CD4-positive, alpha-beta T cell treated with Interleukin-17A for 4 hours (primary cell): ENCODE measurements at regions not wholly inside any gene's neighbourhood (a gene's known extent, or its start where the extent isn't known, plus 50 kb on each side); places are given as distances from the start of the nearest gene placed in this dataset.
A peak's percentile ranks its signal among the peaks of the same experiment; 100 is the strongest.
"Not testable (repeated sequence)": the region's sequence is repeated elsewhere in the genome, so short reads cannot be mapped to it uniquely, and the experiment has no call there.

Experiments
- DNase-seq: peaks from one replicate; pipeline ENCODE4 v3.0.0-alpha.2; 2020; ENCODE audit warnings: mixed read lengths

DNA sequence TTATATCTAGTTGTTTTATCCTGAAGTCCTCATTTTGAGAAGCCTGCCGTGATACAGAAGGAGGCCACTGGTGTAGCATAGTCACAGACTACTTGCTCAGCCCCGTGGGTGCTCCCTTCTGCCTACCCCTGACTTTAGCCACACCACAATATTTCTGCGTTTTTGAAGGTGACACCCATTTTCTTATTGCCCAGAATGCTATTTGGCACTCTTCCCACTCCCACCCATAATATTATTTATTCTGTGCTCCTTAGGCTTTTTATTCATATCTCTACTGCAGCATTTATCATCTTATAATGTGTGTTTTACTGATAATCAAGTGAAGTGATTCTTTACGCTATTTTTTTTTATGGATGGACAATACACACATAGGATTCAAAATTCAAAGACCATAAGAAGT lies 107.3 kb downstream of the OR2B2 start:
- no peak for DNase-seq

- DNase-seq = no peak
Measured at GRCh38 chr6:27800731-27801373, 111.3 kb downstream of the OR2B2 start.

- no peak for DNase-seq
Measured at GRCh38 chr6:27797960-27798359, 114.2 kb downstream of the OR2B2 start.

GRCh38 chr6:27796736-27797481 lies 115.3 kb downstream of the OR2B2 start:
- not testable (repeated sequence) for DNase-seq

- DNase-seq = peak; percentile 68
Measured at GRCh38 chr6:27795697-27796494, 116.3 kb downstream of the OR2B2 start.

DNA sequence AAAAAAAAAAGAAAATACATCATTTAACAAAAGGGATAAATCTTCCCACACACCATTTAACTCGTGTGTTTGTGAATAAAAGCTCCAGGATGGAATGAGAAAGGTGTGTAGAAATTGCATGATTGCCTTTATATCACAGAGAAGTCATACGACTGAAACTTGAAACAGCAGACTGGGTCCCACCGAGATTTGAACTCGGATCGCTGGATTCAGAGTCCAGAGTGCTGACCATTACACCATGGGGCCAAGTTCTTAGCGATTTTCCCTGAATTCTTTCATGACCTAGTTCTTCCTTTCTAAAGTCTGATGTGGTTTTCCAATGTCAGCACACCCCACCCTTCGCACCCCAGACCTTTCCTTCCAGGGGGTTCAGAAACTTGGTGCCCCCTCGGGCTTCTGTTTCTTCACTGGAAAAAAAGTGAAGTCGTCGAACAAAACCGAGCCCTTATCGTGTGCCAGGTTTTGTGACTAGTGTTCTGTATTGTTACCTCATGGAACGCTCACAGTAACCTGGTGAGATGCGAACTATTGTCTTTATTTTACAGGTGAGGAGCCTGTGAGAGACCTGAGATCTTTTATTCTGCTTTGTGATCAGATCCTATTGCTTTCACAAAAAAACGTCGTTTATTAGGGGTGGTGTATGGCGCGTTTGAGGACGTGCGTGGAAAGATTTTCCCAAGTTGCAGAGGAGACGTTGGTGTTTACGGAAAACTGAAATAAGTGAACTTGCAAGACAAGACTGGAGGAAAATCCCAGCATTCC lies 120.8 kb downstream of the OR2B2 start:
- DNase-seq = no peak

GRCh38 chr6:27788376-27788775 lies 123.8 kb downstream of the OR2B2 start:
- DNase-seq = not testable (repeated sequence)

DNA sequence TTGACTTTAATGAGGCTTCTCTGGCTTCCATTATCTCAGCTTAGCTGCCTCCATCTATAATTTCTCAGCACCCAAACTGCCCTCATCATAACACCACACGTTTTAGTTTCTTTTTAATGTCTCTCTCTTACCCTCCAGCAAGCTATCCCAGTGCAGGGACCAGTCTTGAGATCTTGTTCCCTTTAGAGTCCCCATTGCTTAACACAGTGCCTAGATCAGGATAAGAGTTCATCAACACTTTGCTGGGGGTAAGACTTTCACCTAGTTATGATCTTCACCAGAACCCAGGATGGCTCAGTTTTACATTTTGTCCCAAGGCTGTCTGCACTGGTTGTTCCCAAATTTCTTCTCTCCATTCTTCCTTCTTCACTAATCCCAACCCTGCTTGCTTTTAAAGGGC lies 126.1 kb downstream of the OR2B2 start:
- no peak for DNase-seq

- no peak for DNase-seq
Measured at GRCh38 chr6:27785294-27785693, 126.9 kb downstream of the OR2B2 start.

GRCh38 chr6:27782748-27783147 lies 129.4 kb downstream of the OR2B2 start:
- no peak for DNase-seq

- DNase-seq = no peak
Measured at GRCh38 chr6:27778625-27779417, 133.4 kb downstream of the OR2B2 start.

DNA sequence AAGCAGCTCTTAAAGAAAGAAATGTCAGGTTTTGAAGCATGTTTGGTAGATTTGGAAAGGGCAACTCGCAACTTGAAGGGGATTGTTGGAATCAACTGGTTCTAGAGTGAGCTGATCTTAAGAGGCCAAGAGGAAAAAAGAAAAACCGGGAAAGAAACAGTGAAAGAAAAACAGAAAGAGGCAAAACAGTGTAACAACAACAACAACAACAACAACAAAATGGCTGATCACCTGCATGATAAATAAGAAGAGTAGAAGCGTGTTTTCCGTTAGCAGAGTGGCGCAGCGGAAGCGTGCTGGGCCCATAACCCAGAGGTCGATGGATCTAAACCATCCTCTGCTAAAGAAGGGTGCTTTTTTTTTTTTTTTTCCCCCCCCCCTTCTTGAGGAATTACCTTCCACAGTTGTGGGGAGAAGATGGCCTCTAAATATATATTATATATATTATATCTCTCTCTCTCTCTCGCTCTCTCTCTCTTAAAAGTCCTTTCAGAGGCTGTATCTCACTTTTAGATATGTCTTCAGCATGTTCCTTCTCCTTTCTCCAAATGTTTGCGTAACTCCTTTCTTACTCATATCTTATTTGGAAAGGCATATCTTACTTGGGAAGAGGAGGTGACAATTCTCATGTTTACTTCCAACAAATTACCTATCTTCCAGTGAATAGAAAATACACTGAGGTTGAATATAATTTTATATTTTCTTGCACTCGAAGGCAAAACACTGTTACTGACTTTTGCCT lies 134.4 kb downstream of the OR2B2 start:
- no peak for DNase-seq

DNA sequence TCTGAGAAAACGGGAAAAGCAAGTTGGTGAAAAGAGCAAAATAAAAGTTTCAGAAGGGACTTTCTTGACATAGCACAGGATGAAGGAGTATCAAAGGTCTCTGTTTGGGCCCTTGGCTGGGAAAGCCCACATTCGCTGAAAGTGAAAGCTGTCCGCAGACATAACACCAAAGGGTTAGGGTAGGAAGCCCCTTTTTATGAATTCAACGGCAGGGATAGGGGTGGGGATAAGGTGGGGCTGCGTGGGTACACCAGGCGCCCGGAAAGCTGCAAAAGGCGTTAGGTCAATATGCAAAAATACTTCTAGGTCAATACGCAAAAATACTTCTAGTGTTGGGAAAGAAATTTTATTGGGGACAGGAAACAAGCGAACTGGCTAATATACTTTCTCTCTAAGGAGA lies 135.1 kb downstream of the OR2B2 start:
- DNase-seq = no peak

DNA sequence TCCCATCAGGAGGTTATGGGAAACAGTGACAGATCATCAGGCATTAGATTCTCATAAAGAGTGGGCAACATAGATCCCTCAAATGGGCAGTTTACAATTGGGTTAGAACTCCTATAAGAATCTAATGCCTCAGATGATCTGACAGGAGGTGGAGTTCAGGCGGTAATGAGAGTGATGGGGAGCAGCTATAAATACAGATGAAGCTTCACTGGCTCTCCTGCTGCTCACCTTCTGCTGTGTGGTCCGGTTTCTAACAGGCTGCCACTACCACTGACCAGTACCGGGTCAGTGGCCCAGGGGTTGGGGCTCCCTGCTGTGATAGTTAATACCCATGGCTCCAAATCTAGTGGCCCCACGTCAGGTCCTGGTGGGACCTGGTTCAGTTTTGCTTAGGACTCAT lies 135.7 kb downstream of the OR2B2 start:
- DNase-seq = no peak

DNA sequence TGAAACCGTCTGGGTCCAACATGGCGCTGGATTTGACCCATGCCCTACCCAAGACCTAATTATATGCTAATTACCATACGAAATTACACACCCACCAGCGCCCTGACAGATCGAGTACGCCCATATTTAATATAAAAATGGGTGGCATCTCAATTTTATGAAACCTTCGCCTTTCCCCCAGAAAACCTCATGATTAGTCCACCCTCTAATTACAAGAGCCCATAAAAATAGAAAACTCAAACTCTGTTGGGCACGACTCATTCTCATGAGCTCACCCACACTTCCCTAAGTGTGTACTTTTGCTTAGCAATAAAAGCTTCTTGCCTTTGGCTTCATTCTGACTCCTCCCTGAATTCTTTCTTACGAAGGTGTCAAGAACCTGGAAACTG lies 136.4 kb downstream of the OR2B2 start:
- DNase-seq = no peak

DNA sequence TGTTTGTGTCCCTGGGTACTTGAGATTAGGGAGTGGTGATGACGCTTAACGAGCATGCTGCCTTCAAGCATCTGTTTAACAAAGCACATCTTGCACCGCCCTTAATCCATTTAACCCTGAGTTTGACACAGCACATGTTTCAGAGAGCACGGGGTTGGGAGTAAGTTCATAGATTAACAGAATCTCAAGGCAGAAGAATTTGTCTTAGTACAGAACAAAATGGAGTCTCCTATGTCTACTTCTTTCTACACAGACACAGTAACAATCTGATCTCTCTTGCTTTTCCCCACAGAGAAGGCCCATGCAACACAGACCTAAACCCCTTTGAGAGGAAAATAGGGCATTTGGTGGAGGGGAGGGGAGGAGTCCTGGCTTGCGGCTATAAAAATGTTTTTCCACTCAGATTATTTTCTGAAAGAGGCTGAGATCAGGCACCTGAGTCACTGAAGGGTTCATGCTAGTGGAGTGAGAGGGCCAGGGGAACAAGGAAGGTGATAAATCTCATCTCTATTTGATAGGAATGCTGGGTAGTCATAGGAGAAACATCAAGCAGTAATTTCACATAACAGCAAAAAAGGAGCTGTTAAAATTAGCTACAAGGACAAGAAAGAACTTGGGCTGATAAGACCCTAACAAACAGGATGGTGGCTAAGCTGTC lies 136.9 kb downstream of the OR2B2 start:
- DNase-seq = not testable (repeated sequence)

DNA sequence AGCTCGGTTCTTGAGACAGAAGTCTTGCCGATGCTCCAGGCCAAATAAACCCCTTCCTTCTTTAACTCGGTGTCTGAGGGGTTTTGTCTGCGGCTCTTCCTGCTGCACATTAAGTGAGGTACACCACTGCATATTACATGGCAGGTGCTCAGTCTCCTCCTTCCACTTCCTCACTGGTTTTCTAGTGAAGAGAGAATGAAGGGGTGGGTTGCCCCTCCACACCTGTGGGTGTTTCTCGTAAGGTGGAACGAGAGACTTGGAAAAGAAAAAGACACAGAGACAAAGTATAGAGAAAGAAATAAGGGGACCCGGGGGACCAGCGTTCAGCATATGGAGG lies 138.0 kb downstream of the OR2B2 start:
- not testable (repeated sequence) for DNase-seq

GRCh38 chr6:27773542-27774263 lies 138.5 kb downstream of the OR2B2 start:
- not testable (repeated sequence) for DNase-seq

GRCh38 chr6:27772261-27773001 lies 139.8 kb downstream of the OR2B2 start:
- peak; percentile 88 for DNase-seq

- DNase-seq = no peak
Measured at GRCh38 chr6:27771235-27771634, 141.0 kb downstream of the OR2B2 start.
